GM19463 (cell line): ENCODE measurements at regions not wholly inside any gene's neighbourhood (a gene's known extent, or its start where the extent isn't known, plus 50 kb on each side); places are given as distances from the start of the nearest gene placed in this dataset.
A peak's percentile ranks its signal among the peaks of the same experiment; 100 is the strongest.

ENCODE experiments used
- ATAC-seq: cut with Tn5 transposase; IDR thresholded peaks from one replicate; pipeline ENCODE4 v1.9.1; 2021; ENCODE audit warnings: mild to moderate bottlenecking, moderate library complexity; ENCODE audit not compliant: unreplicated experiment

GRCh38 chr3:176574786-176575185 lies 622.5 kb downstream of the TBL1XR1 start:
- ATAC-seq, result no peak

- ATAC-seq, result no peak
Observed at GRCh38 chr3:176571926-176572325, 625.4 kb downstream of the TBL1XR1 start.

GRCh38 chr3:176570992-176571391 lies 626.3 kb downstream of the TBL1XR1 start:
- ATAC-seq, result no peak

GRCh38 chr3:176568189-176568588 lies 629.1 kb downstream of the TBL1XR1 start:
- ATAC-seq, result no peak

GRCh38 chr3:176566757-176567156 lies 630.5 kb downstream of the TBL1XR1 start:
- ATAC-seq, result no peak

GRCh38 chr3:176562331-176562730 lies 635.0 kb downstream of the TBL1XR1 start:
- ATAC-seq, result no peak

- ATAC-seq, result no peak
Observed at GRCh38 chr3:176561826-176562225, 635.5 kb downstream of the TBL1XR1 start.

GRCh38 chr3:176554791-176555654 lies 642.3 kb downstream of the TBL1XR1 start:
- no peak for ATAC-seq

GRCh38 chr3:176554264-176554663 lies 643.0 kb downstream of the TBL1XR1 start:
- ATAC-seq, result no peak

- ATAC-seq, result no peak
Observed at GRCh38 chr3:176526942-176527341, 670.3 kb downstream of the TBL1XR1 start.

GRCh38 chr3:176526225-176526624 lies 671.1 kb downstream of the TBL1XR1 start:
- no peak for ATAC-seq

GRCh38 chr3:176523114-176523513 lies 674.2 kb downstream of the TBL1XR1 start:
- no peak for ATAC-seq

- no peak for ATAC-seq
Observed at GRCh38 chr3:176522436-176522835, 674.8 kb downstream of the TBL1XR1 start.

- ATAC-seq, result no peak
Observed at GRCh38 chr3:176521531-176522175, 675.6 kb downstream of the TBL1XR1 start.

- ATAC-seq, result no peak
Observed at GRCh38 chr3:176514297-176514696, 683.0 kb downstream of the TBL1XR1 start.

GRCh38 chr3:176513604-176514003 lies 683.7 kb downstream of the TBL1XR1 start:
- no peak for ATAC-seq

GRCh38 chr3:176512037-176512436 lies 685.2 kb downstream of the TBL1XR1 start:
- ATAC-seq, result no peak

GRCh38 chr3:176510097-176510496 lies 687.2 kb downstream of the TBL1XR1 start:
- ATAC-seq, result no peak

- ATAC-seq, result no peak
Observed at GRCh38 chr3:176505878-176506621, 691.2 kb downstream of the TBL1XR1 start.

GRCh38 chr3:176491084-176491483 lies 706.2 kb downstream of the TBL1XR1 start:
- no peak for ATAC-seq

- peak; percentile 74 for ATAC-seq
Observed at GRCh38 chr3:176490357-176490756, 706.9 kb downstream of the TBL1XR1 start.

GRCh38 chr3:176479248-176479647 lies 718.0 kb downstream of the TBL1XR1 start:
- no peak for ATAC-seq
